SU-DHL-6 (cell line): ENCODE measurements at regions not wholly inside any gene's neighbourhood (a gene's known extent, or its start where the extent isn't known, plus 50 kb on each side); places are given as distances from the start of the nearest gene placed in this dataset.

Source experiments
- CTCF ChIP-seq: fragments of 200-600 bp; sonication (generic); IDR thresholded peaks from one replicate; pipeline ENCODE4 v1.5.1; 2017; ENCODE audit warnings: antibody characterized with exemption, mild to moderate bottlenecking, low read length, moderate library complexity; ENCODE audit not compliant: insufficient read depth, poor library complexity, severe bottlenecking
- EZH2phosphoT487 ChIP-seq: fragments of 200-600 bp; sonication (generic), shearing (Covaris generic); conservative IDR thresholded peaks from 2 replicates; pipeline ENCODE4 v1.6.1; 2018; ENCODE audit warnings: mild to moderate bottlenecking, antibody characterized with exemption, low read length, moderate library complexity, mixed read lengths

- TF ChIP-seq CTCF (no peak), EZH2phosphoT487 (no peak)
Observed at GRCh38 chr9:717722-718121, 123.8 kb upstream of the DMRT1 start.
